Smooth muscle cell (in vitro differentiated cells): ENCODE measurements at regions not wholly inside any gene's neighbourhood (a gene's known extent, or its start where the extent isn't known, plus 50 kb on each side); places are given as distances from the start of the nearest gene placed in this dataset.
A peak's percentile ranks its signal among the peaks of the same experiment; 100 is the strongest.

Experiments
- DNase-seq: peaks from one replicate; lab custom pipeline; 2025; ENCODE audit not compliant: unreplicated experiment; lab: John Stamatoyannopoulos, UW
- H2AFZ ChIP-seq: fragments of 200-600 bp; sonication (generic); 2 replicates; pipeline ENCODE4 v1.6.0; 2016; ENCODE audit warnings: antibody characterized with exemption, low read depth, mild to moderate bottlenecking
- H3F3A ChIP-seq: fragments of 200-600 bp; sonication (generic); 2 replicates; pipeline ENCODE4 v1.6.0; 2017; ENCODE audit warnings: antibody characterized with exemption, low read depth
- H3K27ac ChIP-seq: fragments of 200-600 bp; sonication (generic); 2 replicates; pipeline ENCODE4 v1.5.1; 2016; ENCODE audit warnings: low read depth, mild to moderate bottlenecking
- H3K27me3 ChIP-seq: fragments of 200-600 bp; sonication (generic); 2 replicates; pipeline ENCODE4 v1.6.1; 2016; ENCODE audit warnings: low read depth, mild to moderate bottlenecking
- H3K36me3 ChIP-seq: fragments of 200-600 bp; sonication (generic); 2 replicates; pipeline ENCODE4 v1.5.1; 2016; ENCODE audit warnings: low read depth
- H3K4me1 ChIP-seq: fragments of 200-600 bp; sonication (generic); 2 replicates; pipeline ENCODE4 v1.5.1; 2016; ENCODE audit warnings: low read depth
- H3K4me2 ChIP-seq: fragments of 200-600 bp; sonication (generic); 2 replicates; pipeline ENCODE4 v1.6.0; 2016; ENCODE audit warnings: mild to moderate bottlenecking
- H3K4me3 ChIP-seq: fragments of 200-600 bp; sonication (generic); 2 replicates; pipeline ENCODE4 v1.5.1; 2016; ENCODE audit warnings: mild to moderate bottlenecking
- H3K79me2 ChIP-seq: fragments of 200-600 bp; sonication (generic); 2 replicates; pipeline ENCODE4 v1.6.0; 2016; ENCODE audit warnings: low read depth, mild to moderate bottlenecking
- H3K9ac ChIP-seq: fragments of 200-600 bp; sonication (generic); 2 replicates; pipeline ENCODE4 v1.6.0; 2016; ENCODE audit warnings: low read depth
- H3K9me3 ChIP-seq: fragments of 200-600 bp; sonication (generic); replicated peaks from 2 replicates; pipeline ENCODE4 v1.5.1; 2016; ENCODE audit warnings: low read depth
- H4K20me1 ChIP-seq: fragments of 200-600 bp; sonication (generic); 2 replicates; pipeline ENCODE4 v1.6.0; 2016; ENCODE audit warnings: low read depth
- WGBS: methylation state at CpG from one replicate; pipeline ENCODE4 v1.1.7; 2016; ENCODE audit warnings: low lambda C conversion rate; 5-methylcytosine and 5-hydroxymethylcytosine counted together
- TF ChIP-seq, protein P1 (sequence below): fragments of 200-600 bp; sonication (generic); IDR thresholded peaks from 2 replicates; pipeline ENCODE4 v1.5.1; 2017; ENCODE audit warnings: borderline replicate concordance, mild to moderate bottlenecking, antibody characterized with exemption; ENCODE audit not compliant: insufficient read depth, poor library complexity, severe bottlenecking

DNA sequence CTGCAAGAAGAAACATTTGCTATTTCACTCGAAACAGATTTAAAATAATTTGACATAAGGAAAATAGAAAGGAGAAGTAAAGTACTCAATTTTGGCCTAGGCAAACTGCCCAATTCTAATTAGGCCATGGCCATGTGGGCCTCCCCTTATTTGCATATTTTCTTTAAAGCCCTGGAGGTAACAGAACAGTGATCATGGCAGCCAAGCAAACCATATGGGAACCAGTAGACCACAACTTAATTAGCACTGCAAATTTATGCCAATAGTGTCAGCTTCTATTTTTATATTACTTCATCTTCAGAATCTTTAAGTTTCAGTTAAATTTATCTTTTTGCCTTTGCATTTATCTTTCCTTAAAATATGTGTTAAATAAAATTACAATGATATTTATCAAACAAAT lies 63.3 kb upstream of the THSD7A start:
- no peak overlapping the region for H3K4me2 ChIP-seq
- no peak for DNase-seq
- no peaks in the 10 kb centered on the region for H3K79me2 ChIP-seq
- H2AFZ ChIP-seq: no peak overlapping the region
- no peaks in the 10 kb centered on the region for H3K9me3 ChIP-seq
- WGBS: 89% methylated on average over 1 of the region's 1 CpG
- no peaks in the 10 kb centered on the region for H3F3A ChIP-seq
- no peaks in the 10 kb centered on the region for H3K27me3 ChIP-seq
- no peak overlapping the region for H3K9ac ChIP-seq
- H3K4me3 ChIP-seq: no peak overlapping the region
- TF ChIP-seq, protein P1, sequence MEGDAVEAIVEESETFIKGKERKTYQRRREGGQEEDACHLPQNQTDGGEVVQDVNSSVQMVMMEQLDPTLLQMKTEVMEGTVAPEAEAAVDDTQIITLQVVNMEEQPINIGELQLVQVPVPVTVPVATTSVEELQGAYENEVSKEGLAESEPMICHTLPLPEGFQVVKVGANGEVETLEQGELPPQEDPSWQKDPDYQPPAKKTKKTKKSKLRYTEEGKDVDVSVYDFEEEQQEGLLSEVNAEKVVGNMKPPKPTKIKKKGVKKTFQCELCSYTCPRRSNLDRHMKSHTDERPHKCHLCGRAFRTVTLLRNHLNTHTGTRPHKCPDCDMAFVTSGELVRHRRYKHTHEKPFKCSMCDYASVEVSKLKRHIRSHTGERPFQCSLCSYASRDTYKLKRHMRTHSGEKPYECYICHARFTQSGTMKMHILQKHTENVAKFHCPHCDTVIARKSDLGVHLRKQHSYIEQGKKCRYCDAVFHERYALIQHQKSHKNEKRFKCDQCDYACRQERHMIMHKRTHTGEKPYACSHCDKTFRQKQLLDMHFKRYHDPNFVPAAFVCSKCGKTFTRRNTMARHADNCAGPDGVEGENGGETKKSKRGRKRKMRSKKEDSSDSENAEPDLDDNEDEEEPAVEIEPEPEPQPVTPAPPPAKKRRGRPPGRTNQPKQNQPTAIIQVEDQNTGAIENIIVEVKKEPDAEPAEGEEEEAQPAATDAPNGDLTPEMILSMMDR: no peak
- H3K36me3 ChIP-seq: no peaks in the 10 kb centered on the region
- no peak overlapping the region for H3K27ac ChIP-seq
- H3K4me1 ChIP-seq: no peaks in the 10 kb centered on the region
- H4K20me1 ChIP-seq: no peaks in the 10 kb centered on the region

DNA sequence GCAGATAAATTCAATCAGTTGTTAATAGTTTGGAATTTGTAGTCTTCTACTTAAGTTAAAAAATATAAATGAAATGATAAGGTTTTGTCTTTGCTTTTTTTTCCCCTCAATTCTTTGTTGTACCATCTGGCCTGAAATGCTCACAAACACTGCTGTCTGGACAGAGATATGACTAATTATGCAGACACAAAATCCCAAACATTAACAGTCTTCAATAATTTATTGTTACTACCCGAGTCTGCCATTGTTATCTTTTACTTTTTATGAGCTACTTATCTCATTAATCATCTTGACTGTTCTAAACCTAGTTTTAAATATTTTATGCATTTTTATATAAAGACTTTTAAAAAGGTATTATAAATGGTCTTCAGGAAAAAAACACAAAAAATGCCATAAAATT lies 64.7 kb upstream of the THSD7A start:
- no peaks in the 10 kb centered on the region for H3K79me2 ChIP-seq
- H3K27ac ChIP-seq: no peak overlapping the region
- peak overlapping the region; percentile 23 for H3K4me2 ChIP-seq
- TF ChIP-seq, protein P1: no peak
- H3K4me1 ChIP-seq: no peaks in the 10 kb centered on the region
- no peaks in the 10 kb centered on the region for H3K27me3 ChIP-seq
- WGBS: 10% methylated on average over 1 of the region's 1 CpG
- H3F3A ChIP-seq: no peaks in the 10 kb centered on the region
- no peaks in the 10 kb centered on the region for H3K9me3 ChIP-seq
- no peak overlapping the region for H2AFZ ChIP-seq
- no peaks in the 10 kb centered on the region for H4K20me1 ChIP-seq
- no peak for DNase-seq
- no peaks in the 10 kb centered on the region for H3K36me3 ChIP-seq
- no peak overlapping the region for H3K4me3 ChIP-seq
- H3K9ac ChIP-seq: no peak overlapping the region

DNA sequence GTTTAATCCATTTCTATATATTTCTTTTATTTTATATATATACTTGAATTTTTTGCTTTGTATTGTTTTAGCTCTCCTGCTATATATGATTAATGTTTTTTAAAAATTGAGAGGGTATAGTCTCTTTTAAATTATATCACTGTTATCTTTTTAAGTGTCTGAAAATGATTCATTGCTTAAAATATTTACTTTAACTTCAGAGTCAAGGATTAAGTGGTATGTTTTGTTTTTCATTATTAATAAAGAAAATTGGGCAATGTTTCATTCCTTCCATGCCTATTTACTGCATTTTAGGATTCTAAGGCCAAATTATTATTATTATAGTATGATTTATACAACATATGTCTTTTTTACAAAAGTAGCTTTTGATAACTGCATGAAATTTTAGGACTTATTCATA lies 67.2 kb upstream of the THSD7A start:
- Histone ChIP-seq H3K36me3 (no peaks in the 10 kb centered on the region), H3K27me3 (no peaks in the 10 kb centered on the region), H3K27ac (no peak overlapping the region), H3F3A (no peaks in the 10 kb centered on the region), H3K9me3 (no peaks in the 10 kb centered on the region), H3K4me2 (no peak overlapping the region), H3K4me3 (no peak overlapping the region), H3K4me1 (no peaks in the 10 kb centered on the region), H3K79me2 (no peaks in the 10 kb centered on the region), H4K20me1 (no peaks in the 10 kb centered on the region), H2AFZ (no peak overlapping the region), H3K9ac (no peak overlapping the region)
- DNase-seq: no peak
- TF ChIP-seq, protein P1: no peak

DNA sequence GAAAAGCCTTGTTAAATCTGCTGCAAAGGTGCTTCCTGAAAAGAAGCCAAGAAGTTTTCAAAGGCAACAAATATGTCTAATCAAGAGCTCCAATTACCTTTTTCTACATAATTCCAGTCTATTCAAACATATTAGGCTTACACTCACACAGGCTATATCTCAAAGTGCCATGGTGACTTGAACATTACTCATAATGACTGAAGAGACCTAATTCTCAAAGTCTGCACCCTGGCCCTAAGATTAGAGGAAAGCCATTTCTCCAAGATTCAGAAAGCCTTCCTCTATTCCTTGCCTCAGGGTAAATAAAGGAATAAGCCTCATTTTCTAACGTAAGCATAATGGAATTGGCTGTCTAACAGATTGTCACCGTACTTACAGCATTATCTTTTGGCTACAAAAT lies 78.3 kb upstream of the THSD7A start:
- DNase-seq: no peak
- no peaks in the 10 kb centered on the region for H4K20me1 ChIP-seq
- no peaks in the 10 kb centered on the region for H3K27me3 ChIP-seq
- H3K79me2 ChIP-seq: no peaks in the 10 kb centered on the region
- no peaks in the 10 kb centered on the region for H3K9me3 ChIP-seq
- 66% methylated on average over 2 of the region's 2 CpGs for WGBS
- no peak overlapping the region for H3K4me3 ChIP-seq
- no peak overlapping the region for H3K27ac ChIP-seq
- H2AFZ ChIP-seq: no peak overlapping the region
- H3K4me1 ChIP-seq: no peaks in the 10 kb centered on the region
- TF ChIP-seq, protein P1: no peak
- no peaks in the 10 kb centered on the region for H3F3A ChIP-seq
- H3K36me3 ChIP-seq: no peaks in the 10 kb centered on the region
- no peak overlapping the region for H3K9ac ChIP-seq
- H3K4me2 ChIP-seq: no peak overlapping the region
